HG03565 (cell line): ENCODE measurements at regions not wholly inside any gene's neighbourhood (a gene's known extent, or its start where the extent isn't known, plus 50 kb on each side); places are given as distances from the start of the nearest gene placed in this dataset.
A peak's percentile ranks its signal among the peaks of the same experiment; 100 is the strongest.

ENCODE experiments used
- ATAC-seq: cut with Tn5 transposase; IDR thresholded peaks from one replicate; pipeline ENCODE4 v1.9.1; 2021; ENCODE audit warnings: mild to moderate bottlenecking, moderate library complexity; ENCODE audit not compliant: unreplicated experiment

GRCh38 chr4:176441594-176441993 lies 121.8 kb downstream of the SPCS3 start:
- ATAC-seq = no peak

- no peak for ATAC-seq
Measured at GRCh38 chr4:176443117-176443516, 123.4 kb downstream of the SPCS3 start.

DNA sequence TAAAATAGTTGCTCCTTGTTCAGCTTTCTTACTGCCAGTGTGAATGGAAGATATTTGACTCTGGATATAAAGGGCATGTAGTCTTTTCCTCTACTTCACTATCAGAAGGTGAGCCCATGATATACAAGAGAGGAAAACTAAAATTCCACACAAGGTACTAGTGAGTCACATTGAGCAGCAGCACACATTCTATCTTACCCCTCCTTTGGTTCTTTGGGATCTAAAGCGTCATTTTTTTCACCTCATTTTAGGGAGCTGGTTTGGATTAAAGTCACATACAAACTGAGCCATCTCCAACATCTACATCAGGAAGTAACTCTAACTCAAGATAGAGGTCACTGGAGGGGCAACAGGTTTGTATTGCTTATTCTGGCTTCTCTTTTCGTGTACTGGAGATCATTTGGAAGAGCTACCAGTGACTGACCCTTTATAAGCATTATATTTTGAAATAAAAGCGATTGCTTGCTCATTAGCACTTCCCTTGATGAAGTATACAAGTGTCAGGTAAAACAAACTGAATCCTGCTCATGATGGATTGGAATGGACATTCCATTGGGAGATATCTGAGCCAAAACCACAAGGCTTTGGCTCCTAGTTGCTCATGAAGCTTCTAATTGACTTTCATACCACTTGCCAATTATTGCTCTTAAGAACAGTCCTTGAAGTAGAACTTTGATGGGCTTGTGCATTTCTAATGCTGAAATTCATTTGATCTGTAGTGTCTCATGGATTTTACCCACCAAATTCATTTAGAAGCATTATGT lies 124.1 kb downstream of the SPCS3 start:
- ATAC-seq = no peak

DNA sequence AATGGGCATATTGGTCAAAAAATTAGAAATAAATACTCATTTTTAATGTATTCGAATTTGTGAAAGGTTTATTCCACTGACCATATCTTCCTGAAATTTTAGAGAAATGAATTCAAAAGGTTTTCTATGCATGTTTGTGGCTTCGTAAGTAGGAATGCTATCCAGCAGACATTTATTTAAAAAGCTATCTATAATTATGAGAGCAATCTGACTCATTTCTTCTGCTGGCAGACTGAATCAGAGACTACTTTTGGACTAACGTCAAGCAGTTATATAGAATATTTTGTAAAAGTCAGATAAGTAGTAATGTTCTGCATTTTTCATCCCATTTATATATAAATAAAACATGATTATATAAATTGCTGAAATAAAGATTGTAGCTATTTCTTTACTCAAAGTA lies 125.0 kb downstream of the SPCS3 start:
- ATAC-seq = no peak

DNA sequence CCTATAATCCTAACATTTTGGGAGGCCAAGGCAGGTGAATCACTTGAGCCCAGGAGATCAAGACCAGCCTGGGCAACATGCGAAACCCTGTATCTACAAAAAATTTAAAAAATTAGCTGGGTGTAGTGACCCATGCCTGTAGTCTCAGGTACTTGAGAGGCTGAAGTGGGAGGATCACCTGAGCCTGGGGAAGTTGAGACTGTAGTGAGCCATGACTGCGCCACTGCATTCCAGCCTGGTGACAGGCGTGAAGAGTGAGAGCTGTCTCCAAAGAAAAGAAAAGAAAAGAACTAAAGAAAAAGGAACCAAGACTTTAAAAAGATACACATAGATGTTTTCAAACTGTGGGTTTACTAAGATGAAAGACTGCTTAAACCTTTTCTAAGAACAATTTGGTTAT lies 129.0 kb downstream of the SPCS3 start:
- ATAC-seq = no peak

DNA sequence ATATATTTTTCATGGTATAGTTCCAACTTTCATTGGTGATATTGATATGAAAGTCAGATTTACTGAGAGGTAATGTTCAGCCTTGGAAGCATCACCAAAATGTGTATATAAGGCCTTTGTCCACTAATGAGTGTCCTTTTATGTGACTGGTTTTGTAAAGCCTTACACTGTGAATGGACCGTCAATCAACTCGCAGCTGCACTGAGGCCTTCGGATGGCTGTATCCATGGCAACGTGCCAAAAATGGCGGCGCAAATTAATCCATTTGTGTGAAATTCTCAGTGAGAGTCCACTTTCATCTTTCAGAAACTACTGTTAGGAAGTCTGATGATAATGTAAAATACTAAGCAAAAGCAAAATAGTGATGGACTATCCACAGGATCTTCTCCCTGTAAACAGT lies 131.7 kb downstream of the SPCS3 start:
- ATAC-seq = no peak

- ATAC-seq = no peak
Measured at GRCh38 chr4:176453079-176453478, 133.3 kb downstream of the SPCS3 start.

DNA sequence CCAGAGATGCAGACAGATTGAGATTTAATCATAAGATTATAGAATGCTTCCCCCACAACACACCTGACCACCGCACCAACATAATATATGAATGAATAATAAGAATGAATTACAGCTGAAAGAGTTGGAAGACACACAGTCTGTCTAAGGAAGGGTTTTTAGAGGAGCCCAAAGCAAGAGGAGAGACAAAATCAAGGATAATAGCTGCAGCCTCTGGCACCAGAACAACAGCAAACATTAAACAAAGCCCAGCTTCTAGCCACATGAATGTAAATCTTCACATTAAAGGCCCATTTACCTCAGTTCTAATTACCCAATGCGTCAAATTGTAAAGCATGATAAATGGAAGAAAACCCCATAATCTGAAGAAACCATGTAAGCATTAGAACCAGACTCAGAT lies 133.9 kb downstream of the SPCS3 start:
- no peak for ATAC-seq

- peak; percentile 100 for ATAC-seq
Measured at GRCh38 chr4:176464748-176465147, 145.0 kb downstream of the SPCS3 start.

DNA sequence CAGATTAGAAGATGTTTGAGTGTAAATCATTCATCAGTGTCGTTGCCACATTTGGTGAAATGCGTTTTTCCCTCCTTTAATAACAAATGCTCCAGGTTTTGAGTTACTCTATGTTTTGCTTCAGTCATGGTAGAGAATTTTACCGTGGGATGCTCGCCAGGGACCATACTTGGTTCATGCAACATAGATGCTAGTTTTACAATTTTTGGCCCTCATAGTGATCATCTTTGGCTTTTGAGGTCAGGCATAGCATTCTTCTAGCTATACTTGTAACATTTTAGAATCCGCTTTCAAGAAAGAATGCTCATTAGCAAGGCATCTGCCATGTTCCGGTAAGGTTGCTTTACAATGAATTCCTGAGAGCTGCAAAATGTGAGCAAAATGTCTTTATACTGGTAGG lies 147.2 kb downstream of the SPCS3 start:
- no peak for ATAC-seq

DNA sequence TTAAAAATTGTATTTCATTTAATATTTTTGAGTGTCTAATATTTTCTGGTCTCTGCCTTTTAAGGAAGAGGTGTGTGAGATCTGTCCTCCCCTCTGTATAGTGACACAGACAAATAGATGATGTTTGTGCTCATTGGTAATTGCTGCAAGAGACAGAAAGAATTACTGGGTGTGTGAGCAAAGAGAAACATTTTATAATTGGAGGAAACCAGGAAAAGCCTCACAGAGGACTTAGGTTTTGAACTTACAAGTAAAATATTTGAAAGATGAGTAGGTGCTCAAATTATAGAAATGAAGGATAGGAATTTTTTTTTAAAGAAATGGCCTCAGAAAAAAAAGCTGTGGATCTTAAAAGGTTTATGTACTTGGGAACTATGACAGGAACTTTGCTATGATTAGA lies 149.8 kb downstream of the SPCS3 start:
- ATAC-seq = no peak

DNA sequence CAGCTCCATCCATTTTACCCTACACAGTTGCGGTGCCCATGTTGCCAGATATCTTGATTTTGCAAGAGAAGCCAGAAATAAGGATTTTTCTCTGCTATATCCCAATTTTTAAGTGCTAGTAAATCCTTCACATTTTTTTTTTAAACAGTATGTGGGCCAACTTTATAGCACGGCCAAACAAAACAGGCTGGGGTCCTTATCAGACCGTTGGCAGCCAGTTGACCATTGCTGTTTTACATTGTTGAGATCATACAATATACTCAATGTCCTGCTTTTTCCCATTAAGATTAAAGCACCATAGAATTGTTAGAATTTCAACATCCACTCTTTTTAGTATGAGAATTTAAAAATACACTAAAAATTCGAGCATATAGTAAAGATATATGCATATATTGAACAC lies 150.9 kb downstream of the SPCS3 start:
- no peak for ATAC-seq

GRCh38 chr4:176475067-176475466 lies 155.3 kb downstream of the SPCS3 start:
- ATAC-seq = no peak

DNA sequence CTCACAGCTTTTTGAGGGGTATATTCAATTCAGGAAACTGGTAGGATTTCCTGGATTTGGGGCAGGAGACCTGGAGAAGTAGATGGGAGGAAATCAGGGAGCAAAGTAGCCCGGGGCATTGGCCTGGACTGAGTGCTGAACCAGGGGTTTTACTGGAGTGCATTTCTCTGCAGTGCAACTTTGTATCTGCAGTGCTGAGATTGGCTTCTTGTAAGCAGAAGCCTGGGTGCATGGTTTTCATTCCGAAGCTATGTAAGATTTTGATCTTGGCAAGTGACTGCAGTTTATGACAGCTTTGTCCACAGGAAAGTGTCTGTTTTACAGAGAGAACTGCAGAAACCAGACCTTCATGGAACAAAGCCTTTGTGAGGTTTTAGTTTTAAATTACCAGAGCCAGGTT lies 158.3 kb downstream of the SPCS3 start:
- ATAC-seq = no peak

- peak; percentile 46 for ATAC-seq
Measured at GRCh38 chr4:176479767-176480166, 160.0 kb downstream of the SPCS3 start.

DNA sequence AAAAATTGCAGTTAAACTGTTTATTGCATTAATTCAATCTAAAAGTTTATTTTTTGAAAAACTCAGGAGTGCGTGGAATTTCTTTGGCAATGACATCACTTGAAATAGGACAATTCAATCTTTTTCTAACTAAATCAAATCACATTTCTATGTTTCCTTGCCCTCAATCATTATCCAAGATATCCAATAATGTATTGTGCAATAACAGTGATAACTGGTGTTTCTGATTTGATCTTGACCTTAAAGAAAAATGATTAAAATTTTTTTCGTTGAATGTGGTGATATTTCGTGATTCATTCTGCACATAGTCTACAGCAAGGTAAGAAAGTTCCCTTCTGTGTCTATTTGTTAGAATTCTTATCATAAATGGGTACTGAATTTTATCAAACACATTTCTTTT lies 163.2 kb downstream of the SPCS3 start:
- no peak for ATAC-seq

DNA sequence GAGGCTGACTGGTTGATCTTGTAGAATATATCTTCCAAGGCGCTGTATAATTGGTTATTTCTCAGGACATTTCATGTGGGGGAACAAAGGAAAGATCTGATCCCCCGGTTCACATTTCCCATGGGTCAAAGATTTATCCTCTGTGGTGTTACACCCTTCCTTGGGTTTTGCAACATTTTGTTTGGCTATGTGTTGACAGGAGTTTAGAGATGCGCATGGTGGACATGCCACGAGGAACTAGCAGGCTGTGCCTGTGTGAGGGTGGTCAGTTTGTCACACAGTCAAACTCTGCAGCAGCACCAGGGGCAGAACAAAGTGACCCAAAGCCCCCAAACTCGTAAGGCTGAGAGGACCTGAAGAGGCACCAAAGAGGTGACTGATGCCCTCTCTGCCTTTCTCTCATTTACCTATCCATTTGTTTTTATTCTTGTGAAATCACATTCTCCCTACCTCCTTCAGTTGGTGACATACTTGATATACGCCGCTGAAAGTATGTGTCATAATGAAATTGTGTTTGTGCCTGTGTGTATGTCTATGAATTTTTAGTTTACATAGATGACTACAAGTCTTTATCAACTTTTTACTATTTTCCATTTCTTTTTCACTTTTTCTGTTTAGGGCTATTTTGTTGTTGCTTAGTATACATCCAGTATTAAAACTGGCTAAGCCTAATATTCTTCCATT lies 164.7 kb downstream of the SPCS3 start:
- ATAC-seq = no peak

DNA sequence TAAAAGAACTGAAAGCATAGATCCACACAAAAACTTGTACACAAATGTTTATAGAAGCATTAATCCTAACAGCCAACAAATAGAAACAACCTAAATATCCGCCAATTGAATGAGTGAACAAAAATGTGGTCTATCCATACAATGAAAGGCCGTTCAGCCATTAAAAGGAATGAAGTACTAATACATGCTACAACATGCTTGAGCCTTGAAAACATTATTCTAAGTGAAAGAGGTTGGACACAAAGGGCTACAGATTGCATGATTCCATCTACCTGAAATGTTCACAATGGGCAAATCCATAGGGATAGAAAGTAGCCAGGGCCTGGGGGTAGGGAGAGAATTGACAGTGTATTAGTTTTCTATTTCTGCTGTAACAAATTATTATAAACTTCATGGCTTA lies 169.2 kb downstream of the SPCS3 start:
- ATAC-seq = no peak

DNA sequence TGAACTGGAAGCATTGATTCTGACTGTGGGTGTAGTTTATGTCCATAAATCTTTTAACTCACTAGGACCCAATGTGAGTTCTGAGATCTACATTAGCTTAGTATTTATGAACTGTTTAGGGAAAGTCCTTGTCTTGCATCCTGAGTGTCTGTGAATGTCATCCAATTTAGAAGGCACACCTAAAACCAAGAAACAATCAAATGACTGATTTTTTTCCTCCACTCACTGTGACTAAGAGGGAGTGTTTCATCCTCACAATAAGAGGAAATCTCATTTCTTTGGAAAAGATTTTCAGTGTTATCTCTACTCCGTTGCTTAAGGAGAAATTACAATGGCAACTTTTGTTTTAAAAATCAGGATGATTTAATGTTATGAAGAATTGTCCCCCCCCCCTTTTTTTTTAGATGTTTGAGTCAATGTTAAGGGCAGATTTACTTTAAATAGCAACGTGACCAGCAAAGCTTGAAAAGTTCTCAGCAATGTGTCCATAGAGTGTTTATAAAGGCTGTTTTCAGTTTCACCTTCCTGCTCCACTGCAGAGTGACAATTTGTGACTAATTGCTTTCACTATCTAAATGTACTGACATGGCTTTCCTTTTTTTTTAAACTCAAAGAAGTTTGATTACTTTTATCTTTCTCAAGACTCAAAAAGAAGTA lies 173.0 kb downstream of the SPCS3 start:
- ATAC-seq = peak; percentile 100

- ATAC-seq = no peak
Measured at GRCh38 chr4:176498617-176499256, 179.0 kb downstream of the SPCS3 start.

GRCh38 chr4:176499518-176499917 lies 179.8 kb downstream of the SPCS3 start:
- ATAC-seq = no peak

- no peak for ATAC-seq
Measured at GRCh38 chr4:176500894-176501293, 181.1 kb downstream of the SPCS3 start.
